ACC112 (cell line): ENCODE measurements at regions not wholly inside any gene's neighbourhood (a gene's known extent, or its start where the extent isn't known, plus 50 kb on each side); places are given as distances from the start of the nearest gene placed in this dataset.

Experiments
- H2AFZ ChIP-seq: fragments of 200-600 bp; sonication (generic); one replicate; pipeline ENCODE4 v1.6.0; 2017; ENCODE audit warnings: antibody characterized with exemption, low read length; ENCODE audit not compliant: unreplicated experiment
- H3K27ac ChIP-seq: fragments of 200-600 bp; sonication (generic); 2 replicates; pipeline ENCODE4 v1.5.1; 2014; ENCODE audit warnings: low read depth, mild to moderate bottlenecking, antibody characterized with exemption, low read length, moderate library complexity
- H3K27me3 ChIP-seq: fragments of 200-600 bp; sonication (generic); 2 replicates; pipeline ENCODE4 v1.6.1; 2014; ENCODE audit warnings: mild to moderate bottlenecking, antibody characterized with exemption, low read length, moderate library complexity, mixed read lengths; ENCODE audit not compliant: insufficient read depth
- H3K36me3 ChIP-seq: fragments of 200-600 bp; sonication (generic); 2 replicates; pipeline ENCODE4 v1.6.1; 2016; ENCODE audit warnings: mild to moderate bottlenecking, antibody characterized with exemption, low read length, moderate library complexity, mixed read lengths; ENCODE audit not compliant: insufficient read depth
- H3K4me1 ChIP-seq: fragments of 200-600 bp; sonication (generic); one replicate; pipeline ENCODE4 v1.6.1; 2016; ENCODE audit warnings: low read length, mixed read lengths; ENCODE audit not compliant: insufficient read depth, unreplicated experiment, control insufficient read depth
- H3K4me3 ChIP-seq: fragments of 200-600 bp; sonication (generic); 2 replicates; pipeline ENCODE4 v1.5.1; 2014; ENCODE audit warnings: mild to moderate bottlenecking, low read depth, low read length
- H3K79me2 ChIP-seq: fragments of 200-600 bp; sonication (generic); one replicate; pipeline ENCODE4 v1.6.0; 2016; ENCODE audit warnings: low read length; ENCODE audit not compliant: control insufficient read depth, unreplicated experiment, insufficient read depth

DNA sequence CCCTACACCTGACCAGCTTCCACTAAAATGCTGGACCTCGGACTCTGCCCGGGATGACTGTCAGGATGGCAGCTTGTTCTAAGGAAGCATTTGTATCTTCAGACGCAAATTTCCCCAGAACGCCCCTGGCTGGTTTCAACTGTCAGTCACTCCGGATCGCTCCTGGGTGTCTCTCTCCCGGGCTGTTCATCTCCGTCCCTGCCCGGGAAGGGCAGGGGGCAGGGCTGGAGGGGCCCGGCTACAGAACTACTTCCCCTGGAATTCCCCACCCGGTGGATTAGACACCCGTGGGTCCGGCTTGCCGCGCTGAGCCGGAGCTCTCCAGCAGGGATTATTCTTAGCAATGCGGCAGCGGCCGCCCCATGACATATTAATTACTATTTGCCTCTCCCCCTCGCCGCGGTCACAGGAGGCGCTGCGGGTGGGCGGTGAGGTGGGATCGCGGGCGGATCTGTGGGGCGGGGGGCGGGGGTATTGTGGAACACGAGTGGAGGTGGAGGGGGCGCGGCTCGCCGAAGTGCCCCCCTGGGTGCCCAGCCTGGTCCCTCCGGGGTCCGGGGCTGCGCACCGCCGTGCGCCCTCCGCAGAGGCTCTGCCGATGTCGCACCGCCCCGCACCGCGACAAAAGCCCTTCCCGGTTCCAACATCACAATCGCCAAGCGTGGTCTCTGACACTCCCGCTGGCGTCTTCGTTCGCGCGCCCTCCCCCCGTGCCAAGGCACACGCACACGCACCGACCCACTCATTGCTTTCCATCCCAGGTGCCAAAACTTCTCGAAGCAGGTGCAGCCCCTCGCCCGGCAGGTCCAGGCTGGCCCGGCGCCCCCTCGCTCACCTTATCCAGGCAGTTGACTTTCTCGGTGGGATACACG lies 276.1 kb upstream of the NEBL start:
- H3K36me3 ChIP-seq = no peaks in the 10 kb centered on the region
- no peaks in the 10 kb centered on the region for H3K4me1 ChIP-seq
- H2AFZ ChIP-seq = peak overlapping the region; percentile 73
- H3K4me3 ChIP-seq = peak overlapping the region; percentile 91
- no peak overlapping the region for H3K27ac ChIP-seq
- H3K27me3 ChIP-seq = no peaks in the 10 kb centered on the region
- no peaks in the 10 kb centered on the region for H3K79me2 ChIP-seq

DNA sequence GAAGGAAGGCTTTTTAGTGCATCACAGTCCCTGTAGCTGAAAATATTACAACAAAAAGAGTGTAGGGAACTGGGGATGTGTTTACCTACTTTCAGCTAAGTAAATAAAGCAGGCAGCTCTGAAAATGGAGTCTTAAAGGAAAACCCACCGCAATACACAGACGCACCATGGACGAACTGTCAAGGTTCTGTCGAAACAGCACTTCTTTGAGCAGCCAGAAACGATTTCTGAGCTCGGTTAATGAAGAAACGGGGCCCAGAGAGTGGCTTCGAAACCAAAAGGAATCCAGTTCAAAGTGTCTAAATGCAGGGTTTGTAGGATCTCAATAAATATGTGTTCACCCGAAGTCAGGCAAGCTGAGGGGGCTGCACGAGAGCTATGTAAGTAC lies 275.4 kb upstream of the NEBL start:
- H3K27me3 ChIP-seq = no peaks in the 10 kb centered on the region
- H3K4me1 ChIP-seq = no peaks in the 10 kb centered on the region
- H3K36me3 ChIP-seq = no peaks in the 10 kb centered on the region
- H3K4me3 ChIP-seq = peak overlapping the region; percentile 91
- no peaks in the 10 kb centered on the region for H3K79me2 ChIP-seq
- H2AFZ ChIP-seq = peak overlapping the region; percentile 36
- H3K27ac ChIP-seq = no peak overlapping the region

DNA sequence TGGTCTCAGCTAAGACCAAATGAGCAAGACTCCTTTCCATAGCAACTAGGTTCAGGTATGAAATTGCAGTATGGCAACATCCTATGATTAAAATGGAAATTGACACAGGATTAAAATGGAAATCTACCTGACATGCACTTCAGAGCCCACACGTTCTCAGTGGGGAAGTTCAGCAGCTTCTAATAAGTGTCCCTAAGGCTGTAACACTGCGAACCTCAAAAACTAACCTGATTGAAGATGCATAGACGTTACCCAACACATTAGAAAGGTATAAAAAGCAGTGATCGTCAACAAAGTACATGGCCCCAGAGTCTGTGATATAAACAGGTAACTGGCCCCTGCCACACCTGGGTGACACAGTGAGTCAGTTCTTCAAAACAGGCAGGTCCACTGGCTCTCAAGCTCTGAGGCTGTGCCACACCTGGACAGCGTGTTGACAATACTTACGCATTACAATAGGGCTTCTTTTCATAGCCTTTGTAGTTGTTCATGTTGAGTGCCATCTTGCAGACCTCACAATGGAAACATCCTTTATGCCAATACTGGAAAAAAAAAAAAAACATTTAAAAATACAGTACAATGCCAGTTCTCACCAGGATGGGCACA lies 274.9 kb upstream of the NEBL start:
- no peaks in the 10 kb centered on the region for H3K4me1 ChIP-seq
- no peaks in the 10 kb centered on the region for H3K79me2 ChIP-seq
- H3K27ac ChIP-seq = no peak overlapping the region
- H3K36me3 ChIP-seq = no peaks in the 10 kb centered on the region
- H2AFZ ChIP-seq = no peak overlapping the region
- no peaks in the 10 kb centered on the region for H3K27me3 ChIP-seq
- H3K4me3 ChIP-seq = peak overlapping the region; percentile 91

DNA sequence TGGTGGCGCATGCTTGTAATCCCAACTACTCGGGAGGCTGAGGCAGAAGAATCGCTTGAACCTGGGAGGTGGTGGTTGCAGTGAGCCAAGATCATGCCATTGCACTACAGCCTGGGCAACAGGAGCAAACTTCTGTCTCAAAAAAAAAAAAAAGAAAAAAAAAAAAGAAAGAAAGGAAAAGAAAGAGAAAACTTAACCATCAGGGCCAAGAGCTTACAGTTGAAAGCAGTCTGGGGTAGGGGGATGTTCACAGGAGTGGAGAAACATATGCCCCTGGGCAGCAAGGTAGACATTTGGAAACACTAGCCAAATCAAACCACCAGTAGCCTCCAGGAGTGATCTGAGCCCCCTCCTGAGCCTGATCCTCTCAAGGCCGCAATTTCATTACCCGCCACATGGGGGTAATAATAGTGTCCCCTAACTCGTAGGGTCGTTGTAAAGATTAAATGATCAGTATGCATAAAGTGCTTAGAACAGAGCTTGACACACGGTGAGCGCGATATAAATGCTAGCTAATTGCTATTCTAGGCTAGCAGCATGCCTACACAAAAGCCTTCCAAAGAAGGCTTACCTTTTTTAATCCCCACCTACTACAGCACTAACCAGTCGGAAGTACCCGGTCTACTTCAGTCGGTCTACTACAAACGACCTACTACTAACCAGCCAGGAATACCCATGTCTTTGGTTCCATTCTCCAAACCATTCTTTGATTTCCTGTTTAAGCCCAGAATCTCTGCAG lies 274.3 kb upstream of the NEBL start:
- Histone ChIP-seq H3K79me2 (no peaks in the 10 kb centered on the region), H2AFZ (no peak overlapping the region), H3K27me3 (no peaks in the 10 kb centered on the region), H3K27ac (no peak overlapping the region), H3K4me3 (no peak overlapping the region), H3K4me1 (no peaks in the 10 kb centered on the region), H3K36me3 (no peaks in the 10 kb centered on the region)

DNA sequence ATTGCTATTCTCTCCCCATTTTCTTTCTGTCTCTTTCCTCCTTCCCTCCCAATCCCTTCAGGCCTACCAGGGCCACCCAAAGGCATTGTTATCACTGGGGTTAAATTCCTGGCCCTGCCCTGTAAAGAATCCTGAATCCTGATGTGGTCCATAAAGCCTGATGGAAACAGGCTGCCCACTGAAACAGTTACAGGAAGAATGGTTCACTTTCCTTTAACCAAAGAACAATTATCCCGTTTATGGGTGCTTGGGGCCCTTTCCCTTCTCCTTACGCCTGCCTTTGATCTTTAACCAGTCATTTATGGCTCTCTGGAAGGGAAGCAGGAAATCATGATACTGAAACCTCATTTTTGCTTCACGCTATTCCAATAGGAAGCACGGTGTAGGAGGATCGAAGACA lies 273.1 kb upstream of the NEBL start:
- Histone ChIP-seq H2AFZ (no peak overlapping the region), H3K79me2 (no peaks in the 10 kb centered on the region), H3K27me3 (no peaks in the 10 kb centered on the region), H3K4me3 (no peak overlapping the region), H3K27ac (no peak overlapping the region), H3K4me1 (no peaks in the 10 kb centered on the region), H3K36me3 (no peaks in the 10 kb centered on the region)

DNA sequence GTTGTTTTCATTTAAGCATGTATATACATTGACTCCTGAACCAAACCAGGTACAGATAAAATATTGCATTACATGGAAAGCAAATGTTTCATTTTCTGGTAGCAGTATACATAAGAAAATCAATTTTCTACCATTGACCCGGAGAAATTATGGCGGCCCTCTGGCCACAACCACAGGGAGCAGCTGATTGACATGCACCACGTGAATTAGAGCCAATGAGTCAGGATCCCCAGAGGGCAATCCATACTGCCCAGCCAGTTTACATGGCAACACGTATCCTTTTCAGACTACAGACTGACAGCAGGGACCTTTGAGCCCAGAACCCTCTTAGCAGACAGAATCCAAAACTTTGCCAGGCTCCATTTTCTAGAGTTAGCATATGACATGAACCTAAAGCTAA lies 272.2 kb upstream of the NEBL start:
- no peak overlapping the region for H3K4me3 ChIP-seq
- H3K27me3 ChIP-seq = no peaks in the 10 kb centered on the region
- H3K27ac ChIP-seq = no peak overlapping the region
- no peaks in the 10 kb centered on the region for H3K36me3 ChIP-seq
- no peak overlapping the region for H2AFZ ChIP-seq
- H3K4me1 ChIP-seq = no peaks in the 10 kb centered on the region
- H3K79me2 ChIP-seq = no peaks in the 10 kb centered on the region

DNA sequence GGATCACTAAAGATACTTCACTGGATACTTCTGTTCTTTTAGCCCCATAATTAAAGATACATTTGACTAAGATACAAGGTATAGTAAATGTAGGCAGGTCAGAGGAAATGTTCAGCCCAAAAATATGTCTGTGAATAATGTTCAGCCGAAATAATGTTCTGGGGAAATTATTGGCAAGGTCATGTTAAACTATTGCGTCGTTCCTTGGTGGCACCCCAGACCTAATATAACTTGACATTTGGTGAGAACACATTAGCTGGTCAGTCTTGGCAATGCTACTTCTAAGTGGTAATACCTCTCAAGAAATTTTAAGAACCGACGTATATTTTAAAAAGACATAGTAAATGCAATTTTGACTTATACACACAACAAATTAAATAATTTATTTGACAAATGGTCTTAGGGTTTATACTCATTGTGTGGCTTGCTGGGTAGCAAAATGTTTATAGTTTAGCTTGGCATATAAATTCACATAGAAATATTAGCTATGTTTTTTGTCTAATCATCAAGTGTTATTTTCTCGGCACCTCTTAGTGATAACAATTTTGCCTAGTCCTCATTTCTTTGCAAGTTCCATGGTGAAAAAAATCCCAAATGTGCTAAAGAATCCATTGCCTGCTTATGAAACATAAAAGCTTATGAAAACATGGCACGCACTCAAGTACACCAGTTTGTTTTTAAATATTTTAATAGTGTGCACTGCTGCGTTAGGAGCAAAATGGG lies 270.3 kb upstream of the NEBL start:
- H3K27ac ChIP-seq = no peak overlapping the region
- H2AFZ ChIP-seq = no peak overlapping the region
- no peaks in the 10 kb centered on the region for H3K36me3 ChIP-seq

DNA sequence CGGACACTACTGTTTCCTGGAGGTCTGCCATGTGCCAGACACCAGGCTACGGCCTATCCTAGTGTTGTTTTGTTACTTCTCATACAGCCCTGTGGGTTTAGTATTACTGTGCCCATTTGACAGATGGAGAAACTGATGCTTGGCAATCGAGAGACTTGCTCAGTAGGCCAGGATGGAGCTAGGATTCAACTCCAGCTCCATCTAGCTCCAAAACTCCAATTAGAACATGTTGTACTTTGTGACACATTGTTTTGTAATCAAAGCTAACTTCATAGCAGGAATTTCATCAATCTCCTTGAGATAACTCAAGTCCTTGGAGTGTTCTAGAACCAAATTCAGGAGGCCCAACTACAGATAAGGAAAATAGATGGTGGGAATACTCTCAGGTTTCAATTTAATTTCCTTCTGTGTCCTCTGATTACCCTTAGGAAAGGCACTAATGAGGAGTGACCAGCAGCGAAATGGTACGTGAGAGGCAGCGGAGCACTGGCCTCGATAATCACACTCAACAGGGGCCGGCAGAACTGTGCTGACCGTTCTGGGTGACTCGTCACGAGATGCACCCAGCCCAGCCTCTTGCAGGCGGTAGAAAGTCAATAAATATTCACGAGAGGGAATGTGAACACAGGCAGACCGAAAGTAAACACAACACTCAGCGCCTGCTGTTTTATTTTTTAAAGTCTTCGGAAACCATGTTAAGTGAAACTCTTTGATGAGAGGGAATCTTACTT lies 269.6 kb upstream of the NEBL start:
- Histone ChIP-seq H2AFZ (no peak overlapping the region), H3K79me2 (no peaks in the 10 kb centered on the region), H3K27me3 (no peaks in the 10 kb centered on the region), H3K36me3 (no peaks in the 10 kb centered on the region), H3K4me1 (no peaks in the 10 kb centered on the region), H3K27ac (no peak overlapping the region), H3K4me3 (no peak overlapping the region)

More for the DNA sequence above, 270.3 kb upstream of the NEBL start:
- no peaks in the 10 kb centered on the region for H3K79me2 ChIP-seq
- H3K4me3 ChIP-seq = no peak overlapping the region
- no peaks in the 10 kb centered on the region for H3K4me1 ChIP-seq
- H3K27me3 ChIP-seq = no peaks in the 10 kb centered on the region

DNA sequence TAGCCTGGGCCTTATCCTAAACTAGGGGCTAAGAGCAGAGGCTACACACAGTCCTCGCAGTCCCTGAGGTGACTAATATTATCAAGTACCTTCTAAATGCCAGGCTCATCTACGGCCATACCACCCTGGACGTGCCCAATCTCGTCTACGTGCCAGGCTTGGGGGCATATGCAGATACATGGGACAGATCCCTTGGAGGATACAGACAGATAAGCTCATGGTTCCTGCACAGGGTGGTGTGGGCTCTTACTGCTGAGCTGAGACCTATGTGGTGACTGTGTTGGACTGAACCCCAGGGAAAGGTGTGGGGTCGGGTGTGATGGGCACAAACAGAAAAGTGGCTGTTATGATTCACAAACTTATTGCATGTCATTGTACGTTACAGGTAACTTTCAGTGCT lies 268.4 kb upstream of the NEBL start:
- no peak overlapping the region for H3K4me3 ChIP-seq

DNA sequence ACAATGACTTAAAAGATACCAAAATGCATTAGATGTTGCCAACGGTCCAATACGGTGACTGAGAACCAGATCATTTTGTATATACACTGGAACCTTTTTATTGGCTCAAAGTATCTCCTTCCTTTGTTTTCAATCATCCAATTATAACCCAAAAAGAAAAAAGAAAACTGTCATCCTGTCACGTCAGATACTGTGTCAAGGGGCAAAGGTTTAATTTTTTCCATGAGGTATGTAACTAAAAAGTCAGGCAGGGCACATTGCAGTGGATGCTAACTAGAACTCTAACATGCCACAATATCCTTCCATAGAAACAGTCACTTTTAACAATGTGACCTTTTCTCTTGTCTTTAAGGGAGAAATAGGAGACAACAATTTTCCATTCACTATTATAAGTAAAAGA lies 267.6 kb upstream of the NEBL start:
- no peak overlapping the region for H3K27ac ChIP-seq
- H3K4me3 ChIP-seq = no peak overlapping the region
- H3K27me3 ChIP-seq = peaks cover 3% of the 10 kb centered on the region; the same call in 1 of the 2 replicates
- H3K4me1 ChIP-seq = no peaks in the 10 kb centered on the region
- no peaks in the 10 kb centered on the region for H3K36me3 ChIP-seq
- no peak overlapping the region for H2AFZ ChIP-seq
- H3K79me2 ChIP-seq = no peaks in the 10 kb centered on the region

More for the DNA sequence above, 268.4 kb upstream of the NEBL start:
- H3K27ac ChIP-seq = no peak overlapping the region
- no peaks in the 10 kb centered on the region for H3K27me3 ChIP-seq
- H3K36me3 ChIP-seq = no peaks in the 10 kb centered on the region
- no peaks in the 10 kb centered on the region for H3K79me2 ChIP-seq
- H2AFZ ChIP-seq = no peak overlapping the region
- H3K4me1 ChIP-seq = no peaks in the 10 kb centered on the region
